LNCAP (cell line): ENCODE measurements at regions not wholly inside any gene's neighbourhood (a gene's known extent, or its start where the extent isn't known, plus 50 kb on each side); places are given as distances from the start of the nearest gene placed in this dataset.

ENCODE experiments used
- CTCF ChIP-seq: fragments of 450-650 bp; IDR thresholded peaks from 2 replicates; pipeline ENCODE4 v1.5.1; 2017; ENCODE audit warnings: mild to moderate bottlenecking

DNA sequence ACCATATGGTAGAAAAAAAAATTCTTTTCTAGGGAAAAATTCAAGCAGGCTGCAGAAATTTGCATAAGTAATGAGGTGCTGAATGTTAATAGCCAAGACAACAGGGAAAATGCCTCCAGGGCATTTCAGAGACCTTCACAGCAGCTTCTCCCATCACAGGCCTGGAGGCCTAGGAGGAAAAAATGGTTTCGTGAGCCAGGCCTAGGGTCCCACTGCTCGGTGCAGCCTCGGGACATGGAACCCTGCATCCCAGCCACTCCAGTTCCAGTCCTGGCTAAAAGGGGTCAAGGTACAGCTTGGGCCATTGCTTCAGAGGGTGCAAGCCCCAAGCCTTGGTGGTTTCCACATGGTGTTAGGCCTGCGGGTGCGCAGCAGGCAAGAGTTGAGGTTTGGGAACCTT, 436.0 kb upstream of the SMC2 start:
- TF ChIP-seq CTCF: no peak

GRCh38 chr9:103660830-103661229, 433.3 kb upstream of the SMC2 start:
- TF ChIP-seq CTCF: no peak

- no peak for TF ChIP-seq CTCF
Observed at GRCh38 chr9:103661663-103662062, 432.4 kb upstream of the SMC2 start.

DNA sequence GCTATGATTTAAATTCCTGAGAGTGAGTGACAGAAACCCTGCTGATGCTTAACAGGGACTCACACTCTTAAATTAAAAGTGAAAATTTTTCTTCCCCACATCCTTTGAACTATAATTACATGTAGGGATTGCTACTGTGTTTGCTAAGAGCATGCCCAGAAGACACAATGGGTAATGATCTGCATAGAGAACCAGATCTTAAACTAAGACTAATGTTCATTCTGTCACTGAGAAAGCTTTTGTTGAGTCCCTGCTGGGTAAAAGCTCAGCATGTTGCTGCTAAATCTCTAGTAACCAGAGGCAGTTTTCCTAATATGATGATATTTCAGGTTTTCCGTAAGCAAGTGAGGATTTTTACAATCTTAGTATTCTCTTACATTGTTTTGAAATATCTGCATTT, 424.8 kb upstream of the SMC2 start:
- TF ChIP-seq CTCF: no peak

- no peak for TF ChIP-seq CTCF
Observed at GRCh38 chr9:103674271-103674670, 419.8 kb upstream of the SMC2 start.

- TF ChIP-seq CTCF: no peak
Observed at GRCh38 chr9:103680581-103680980, 413.5 kb upstream of the SMC2 start.

GRCh38 chr9:103681435-103681834, 412.7 kb upstream of the SMC2 start:
- no peak for TF ChIP-seq CTCF

GRCh38 chr9:103700195-103700962, 393.7 kb upstream of the SMC2 start:
- no peak for TF ChIP-seq CTCF
